Islet of Langerhans (tissue), 1 donor: ENCODE measurements at regions not wholly inside any gene's neighbourhood (a gene's known extent, or its start where the extent isn't known, plus 50 kb on each side); places are given as distances from the start of the nearest gene placed in this dataset.
"Not testable (repeated sequence)": the region's sequence is repeated elsewhere in the genome, so short reads cannot be mapped to it uniquely, and the experiment has no call there.

Source experiments
- FAIRE-seq: peaks from one replicate; lab custom pipeline; 2011; peaks lifted over from hg19 to GRCh38; lab: Jason Lieb, UNC

GRCh38 chr12:46884362-46884761 lies 58.6 kb upstream of the SLC38A4 start:
- no peak for FAIRE-seq

- no peak for FAIRE-seq
Measured at GRCh38 chr12:46886541-46887041, 60.8 kb upstream of the SLC38A4 start.

- no peak for FAIRE-seq
Measured at GRCh38 chr12:46887870-46888269, 62.1 kb upstream of the SLC38A4 start.

GRCh38 chr12:46888568-46888967 lies 62.8 kb upstream of the SLC38A4 start:
- no peak for FAIRE-seq

GRCh38 chr12:46891306-46891705 lies 65.5 kb upstream of the SLC38A4 start:
- FAIRE-seq = no peak

GRCh38 chr12:46892034-46892705 lies 66.4 kb upstream of the SLC38A4 start:
- no peak for FAIRE-seq

GRCh38 chr12:46892887-46893286 lies 67.1 kb upstream of the SLC38A4 start:
- no peak for FAIRE-seq

- no peak for FAIRE-seq
Measured at GRCh38 chr12:46893434-46893833, 67.6 kb upstream of the SLC38A4 start.

- no peak for FAIRE-seq
Measured at GRCh38 chr12:46895726-46896125, 69.9 kb upstream of the SLC38A4 start.

- FAIRE-seq = no peak
Measured at GRCh38 chr12:46896680-46897079, 70.9 kb upstream of the SLC38A4 start.

- FAIRE-seq = no peak
Measured at GRCh38 chr12:46898152-46898931, 72.5 kb upstream of the SLC38A4 start.

GRCh38 chr12:46898989-46899388 lies 73.2 kb upstream of the SLC38A4 start:
- FAIRE-seq = no peak

- no peak for FAIRE-seq
Measured at GRCh38 chr12:46900734-46901463, 75.1 kb upstream of the SLC38A4 start.

GRCh38 chr12:46901464-46902205 lies 75.8 kb upstream of the SLC38A4 start:
- FAIRE-seq = no peak

GRCh38 chr12:46903058-46903457 lies 77.3 kb upstream of the SLC38A4 start:
- no peak for FAIRE-seq

- no peak for FAIRE-seq
Measured at GRCh38 chr12:46904406-46905238, 78.8 kb upstream of the SLC38A4 start.

- not testable (repeated sequence) for FAIRE-seq
Measured at GRCh38 chr12:46905239-46905627, 79.4 kb upstream of the SLC38A4 start.

GRCh38 chr12:46907791-46908190 lies 82.0 kb upstream of the SLC38A4 start:
- no peak for FAIRE-seq

- FAIRE-seq = no peak
Measured at GRCh38 chr12:46908236-46908935, 82.6 kb upstream of the SLC38A4 start.

GRCh38 chr12:46908936-46909635 lies 83.3 kb upstream of the SLC38A4 start:
- FAIRE-seq = no peak
